Right kidney (tissue), 1 donor: ENCODE measurements at regions not wholly inside any gene's neighbourhood (a gene's known extent, or its start where the extent isn't known, plus 50 kb on each side); places are given as distances from the start of the nearest gene placed in this dataset.
"Not testable (repeated sequence)": the region's sequence is repeated elsewhere in the genome, so short reads cannot be mapped to it uniquely, and the experiment has no call there.

Source experiments
- DNase-seq: peaks from one replicate; pipeline ENCODE4 v3.0.0-alpha.2; 2016

GRCh38 chr4:138614398-138615142, 372.4 kb upstream of the SLC7A11 start:
- no peak for DNase-seq

- DNase-seq, result no peak
These were observed 370.3 kb upstream of the SLC7A11 start for GRCh38 chr4:138612428-138612827.

- no peak for DNase-seq
These were observed 369.6 kb upstream of the SLC7A11 start for GRCh38 chr4:138611721-138612120.

GRCh38 chr4:138611017-138611416, 368.9 kb upstream of the SLC7A11 start:
- DNase-seq, result no peak

GRCh38 chr4:138609943-138610350, 367.8 kb upstream of the SLC7A11 start:
- DNase-seq, result no peak

- DNase-seq, result no peak
These were observed 362.4 kb upstream of the SLC7A11 start for GRCh38 chr4:138604556-138604955.

GRCh38 chr4:138602664-138603063, 360.5 kb upstream of the SLC7A11 start:
- no peak for DNase-seq

- no peak for DNase-seq
These were observed 357.8 kb upstream of the SLC7A11 start for GRCh38 chr4:138599965-138600364.

- no peak for DNase-seq
These were observed 356.1 kb upstream of the SLC7A11 start for GRCh38 chr4:138598226-138598625.

- DNase-seq, result no peak
These were observed 354.7 kb upstream of the SLC7A11 start for GRCh38 chr4:138596896-138597295.

GRCh38 chr4:138595731-138596460, 353.7 kb upstream of the SLC7A11 start:
- peak; percentile 10 for DNase-seq

GRCh38 chr4:138595171-138595570, 353.0 kb upstream of the SLC7A11 start:
- no peak for DNase-seq

- no peak for DNase-seq
These were observed 350.6 kb upstream of the SLC7A11 start for GRCh38 chr4:138592796-138593195.

- DNase-seq, result no peak
These were observed 349.7 kb upstream of the SLC7A11 start for GRCh38 chr4:138591808-138592207.

- DNase-seq, result no peak
These were observed 346.4 kb upstream of the SLC7A11 start for GRCh38 chr4:138588501-138588900.

- DNase-seq, result no peak
These were observed 337.0 kb upstream of the SLC7A11 start for GRCh38 chr4:138579146-138579545.

GRCh38 chr4:138577826-138578225, 335.7 kb upstream of the SLC7A11 start:
- DNase-seq, result not testable (repeated sequence)

GRCh38 chr4:138577145-138577544, 335.0 kb upstream of the SLC7A11 start:
- DNase-seq, result no peak

- no peak for DNase-seq
These were observed 334.5 kb upstream of the SLC7A11 start for GRCh38 chr4:138576684-138577083.

- no peak for DNase-seq
These were observed 331.1 kb upstream of the SLC7A11 start for GRCh38 chr4:138573246-138573645.

GRCh38 chr4:138572007-138572406, 329.9 kb upstream of the SLC7A11 start:
- DNase-seq, result no peak

GRCh38 chr4:138567696-138568095, 325.5 kb upstream of the SLC7A11 start:
- DNase-seq, result no peak

GRCh38 chr4:138565576-138565975, 323.4 kb upstream of the SLC7A11 start:
- no peak for DNase-seq

- DNase-seq, result no peak
These were observed 320.4 kb upstream of the SLC7A11 start for GRCh38 chr4:138562544-138562991.
